Fibroblast of the aortic adventitia (primary cell): ENCODE measurements at regions not wholly inside any gene's neighbourhood (a gene's known extent, or its start where the extent isn't known, plus 50 kb on each side); places are given as distances from the start of the nearest gene placed in this dataset.

Experiments used
- DNase-seq: peaks from one replicate; pipeline ENCODE4 v3.0.0-alpha.2; 2010; ENCODE audit warnings: low read depth
- H3K4me3 ChIP-seq: 2 replicates; pipeline ENCODE4 v1.5.1; 2011; ENCODE audit warnings: low read depth, mild to moderate bottlenecking, control low read depth, low read length, moderate library complexity
- CTCF ChIP-seq: IDR thresholded peaks from 2 replicates; pipeline ENCODE4 v1.5.1; 2011; ENCODE audit warnings: mild to moderate bottlenecking, low read length, control low read depth, inconsistent platforms; ENCODE audit not compliant: insufficient read depth

GRCh38 chr5:3996707-3997336, 401.2 kb downstream of the IRX1 start:
- no peak for TF ChIP-seq CTCF

GRCh38 chr5:3997670-3998069, 402.0 kb downstream of the IRX1 start:
- H3K4me3 ChIP-seq, result no peak overlapping the region
- no peak for DNase-seq
- no peak for TF ChIP-seq CTCF

More at GRCh38 chr5:3996707-3997336, 401.2 kb downstream of the IRX1 start:
- DNase-seq, result no peak
- H3K4me3 ChIP-seq, result no peak overlapping the region

GRCh38 chr5:3999929-4000328, 404.3 kb downstream of the IRX1 start:
- H3K4me3 ChIP-seq, result no peak overlapping the region
- DNase-seq, result no peak
- no peak for TF ChIP-seq CTCF

- TF ChIP-seq CTCF, result no peak
- H3K4me3 ChIP-seq, result no peak overlapping the region
- DNase-seq, result no peak
Observed at GRCh38 chr5:4001004-4001403, 405.4 kb downstream of the IRX1 start.

GRCh38 chr5:4001758-4002533, 406.3 kb downstream of the IRX1 start:
- H3K4me3 ChIP-seq, result no peak overlapping the region
- DNase-seq, result no peak
- no peak for TF ChIP-seq CTCF

- H3K4me3 ChIP-seq, result no peak overlapping the region
- TF ChIP-seq CTCF, result no peak
- DNase-seq, result no peak
Observed at GRCh38 chr5:4005335-4005734, 409.7 kb downstream of the IRX1 start.
